Activated naive CD4-positive, alpha-beta T cell treated with anti-CD3 and anti-CD28 coated beads, Interleukin-2, amount 50 U/mL, for 72 hours (primary cell): ENCODE measurements at regions not wholly inside any gene's neighbourhood (a gene's known extent, or its start where the extent isn't known, plus 50 kb on each side); places are given as distances from the start of the nearest gene placed in this dataset.

Experiments
- ATAC-seq, 2 donors: fragments of 150-1000 bp; cut with Tn5 transposase; 2 replicates each; pipeline ENCODE4 v1.10.0; 2021; ENCODE audit warnings: mild to moderate bottlenecking in 2 of 2, moderate library complexity in 2 of 2
- DNase-seq, 2 donors: peaks; one replicate each; pipeline ENCODE4 v3.0.0; 2021 to 2022; ENCODE audit warnings: low spot score in 2 of 2
- H3K27ac Mint-ChIP-seq, 2 donors: one replicate each; pipeline ENCODE4 v1.8.0; 2022; ENCODE audit warnings: mild to moderate bottlenecking in 2 of 2, mixed read lengths in 2 of 2
- H3K36me3 Mint-ChIP-seq, 2 donors: one replicate each; pipeline ENCODE4 v1.8.0; 2022; ENCODE audit warnings: mixed read lengths in 2 of 2
- H3K9me3 Mint-ChIP-seq, 2 donors: one replicate each; pipeline ENCODE4 v1.8.0; 2022; ENCODE audit warnings: mixed read lengths in 2 of 2

DNA sequence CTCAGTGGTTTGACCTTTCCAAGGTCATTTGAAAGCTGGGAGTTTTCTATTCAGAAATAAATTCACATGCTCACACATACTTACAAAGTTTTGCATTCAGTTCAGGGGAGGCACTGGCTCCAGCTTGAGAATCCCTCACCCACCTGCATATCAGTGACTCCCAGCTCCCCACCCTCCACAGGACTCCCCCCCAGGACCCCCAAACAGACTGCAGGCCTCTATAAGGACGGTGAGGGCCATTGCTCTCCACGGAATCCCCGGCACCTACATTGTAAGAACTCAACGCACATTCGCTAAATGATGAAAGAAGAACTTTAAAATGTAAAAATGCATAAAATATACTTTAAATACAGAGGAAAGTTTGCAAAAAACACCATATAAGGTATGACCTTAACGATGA lies 97.2 kb upstream of the TEX51 start:
- DNase-seq (no peak), ATAC-seq (no peak)
- Mint-ChIP-seq H3K27ac (no peak overlapping the region), H3K36me3 (no peaks in the 10 kb centered on the region), H3K9me3 (no peaks in the 10 kb centered on the region)

DNA sequence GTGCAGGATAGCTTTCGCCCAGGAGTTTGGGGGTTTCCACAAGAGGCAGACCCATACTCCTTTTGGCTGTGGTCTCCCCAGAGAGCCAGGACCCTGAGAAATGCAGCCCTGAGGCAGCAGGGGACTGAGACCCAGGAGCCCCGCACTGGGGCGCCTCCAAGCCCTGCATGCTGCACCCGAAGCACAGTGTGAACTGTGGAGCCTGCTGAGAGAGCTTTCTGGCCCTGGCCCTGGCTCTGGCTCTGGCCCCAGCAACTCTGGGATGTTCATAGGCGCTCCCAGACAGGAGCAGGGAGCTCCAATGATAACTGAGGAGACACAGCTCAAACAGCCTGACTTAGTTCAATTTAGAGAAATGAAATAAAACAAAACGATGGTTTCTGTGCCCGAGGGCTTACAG lies 96.4 kb upstream of the TEX51 start:
- no peak for ATAC-seq
- no peak overlapping the region for H3K27ac Mint-ChIP-seq
- H3K36me3 Mint-ChIP-seq, result no peaks in the 10 kb centered on the region
- H3K9me3 Mint-ChIP-seq, result no peaks in the 10 kb centered on the region
- DNase-seq, result no peak

DNA sequence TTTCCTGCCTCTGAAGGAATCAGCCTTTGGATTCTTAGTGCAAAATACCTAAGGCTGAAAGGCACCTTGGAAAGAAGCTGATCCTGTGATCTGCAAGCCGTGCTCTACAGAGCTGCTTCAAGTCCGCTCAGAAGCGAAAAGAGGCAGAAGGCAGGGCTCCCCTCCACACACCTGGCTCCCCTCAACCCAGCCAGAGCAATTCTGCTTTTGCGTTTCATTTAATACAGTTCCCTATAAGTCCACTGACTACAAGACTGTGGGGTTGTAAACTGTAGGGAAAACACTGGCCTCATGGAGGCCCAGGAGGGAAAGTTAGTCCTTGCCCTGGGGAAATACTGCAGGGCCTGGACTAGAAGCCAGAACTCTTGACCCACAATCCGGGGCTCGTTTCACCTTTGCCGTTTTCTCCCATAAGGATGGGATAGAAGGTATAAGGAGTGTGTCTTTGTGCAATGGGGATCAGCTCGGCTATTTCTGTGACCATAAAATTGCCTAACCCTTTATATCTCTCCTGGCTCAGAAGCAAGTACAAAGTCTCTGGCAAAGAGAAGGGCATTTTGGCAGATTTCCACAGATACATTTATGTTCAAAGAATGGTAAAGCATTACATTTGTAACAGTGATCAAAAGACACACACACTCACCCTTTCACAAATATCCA lies 95.8 kb upstream of the TEX51 start:
- H3K9me3 Mint-ChIP-seq, result no peaks in the 10 kb centered on the region
- no peak overlapping the region for H3K27ac Mint-ChIP-seq
- H3K36me3 Mint-ChIP-seq, result no peaks in the 10 kb centered on the region
- ATAC-seq (no peak), DNase-seq (no peak)

DNA sequence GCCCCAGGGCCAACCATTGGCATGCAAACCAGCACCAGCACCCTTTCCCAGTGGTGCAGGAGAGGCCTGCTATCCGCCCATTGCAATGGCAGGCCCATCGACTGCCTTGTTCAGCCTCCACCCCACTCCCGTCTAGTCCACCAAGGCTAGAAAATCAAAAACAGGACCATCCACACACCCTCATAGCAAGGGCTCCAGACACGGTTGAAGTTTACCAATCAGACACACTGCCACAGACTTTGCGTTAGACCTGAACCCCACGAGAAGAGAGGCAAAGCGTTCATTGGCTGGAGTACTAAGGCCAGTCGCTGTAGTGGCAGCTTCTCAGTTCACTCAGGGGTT lies 95.3 kb upstream of the TEX51 start:
- no peaks in the 10 kb centered on the region for H3K9me3 Mint-ChIP-seq
- DNase-seq, result no peak
- no peaks in the 10 kb centered on the region for H3K36me3 Mint-ChIP-seq
- no peak for ATAC-seq
- H3K27ac Mint-ChIP-seq, result no peak overlapping the region

GRCh38 chr2:126804347-126804746 lies 94.3 kb upstream of the TEX51 start:
- no peak overlapping the region for H3K27ac Mint-ChIP-seq
- H3K9me3 Mint-ChIP-seq, result no peaks in the 10 kb centered on the region
- ATAC-seq, result no peak
- H3K36me3 Mint-ChIP-seq, result no peaks in the 10 kb centered on the region
- DNase-seq, result no peak

- DNase-seq, result no peak
- H3K9me3 Mint-ChIP-seq, result peaks cover 0 to under 1% of the 10 kb centered on the region in 2 donors
- ATAC-seq, result no peak
- H3K27ac Mint-ChIP-seq, result no peak overlapping the region
- H3K36me3 Mint-ChIP-seq, result no peaks in the 10 kb centered on the region
These were observed 89.8 kb upstream of the TEX51 start for GRCh38 chr2:126808929-126809328.

GRCh38 chr2:126809340-126809739 lies 89.3 kb upstream of the TEX51 start:
- Mint-ChIP-seq H3K36me3 (no peaks in the 10 kb centered on the region), H3K27ac (no peak overlapping the region), H3K9me3 (peaks cover 0 to 4% of the 10 kb centered on the region in 2 donors)
- no peak for ATAC-seq
- DNase-seq, result no peak

- Mint-ChIP-seq H3K9me3 (peaks cover 0 to 4% of the 10 kb centered on the region in 2 donors), H3K27ac (no peak overlapping the region), H3K36me3 (no peaks in the 10 kb centered on the region)
- DNase-seq, result no peak
- no peak for ATAC-seq
These were observed 88.7 kb upstream of the TEX51 start for GRCh38 chr2:126810001-126810400.

GRCh38 chr2:126811101-126811500 lies 87.6 kb upstream of the TEX51 start:
- Mint-ChIP-seq H3K9me3 (peaks cover 0 to 4% of the 10 kb centered on the region in 2 donors), H3K36me3 (no peaks in the 10 kb centered on the region), H3K27ac (no peak overlapping the region)
- DNase-seq (no peak), ATAC-seq (no peak)

DNA sequence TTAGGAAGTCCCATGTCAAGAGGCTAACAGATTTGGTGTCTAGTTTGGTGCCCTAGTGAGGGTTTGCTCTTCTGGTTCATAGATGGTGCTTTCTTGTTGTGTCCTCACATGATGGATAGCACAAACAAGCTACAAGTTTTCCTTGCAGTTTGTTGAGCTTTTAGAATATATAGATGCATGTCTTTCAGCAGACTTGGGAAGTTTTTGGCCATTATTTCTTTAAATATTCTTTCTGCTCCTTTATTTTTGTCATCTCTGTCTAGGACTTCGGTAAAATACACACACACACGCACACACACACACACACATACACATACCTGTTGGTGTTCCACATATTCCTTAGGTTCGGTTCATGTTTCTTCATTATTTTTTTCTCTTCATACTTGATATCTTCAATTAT lies 81.5 kb upstream of the TEX51 start:
- H3K36me3 Mint-ChIP-seq, result no peaks in the 10 kb centered on the region
- no peak for DNase-seq
- H3K9me3 Mint-ChIP-seq, result peaks cover 7 to 9% of the 10 kb centered on the region in 2 donors
- H3K27ac Mint-ChIP-seq, result no peak overlapping the region
- ATAC-seq, result no peak

GRCh38 chr2:126822115-126822514 lies 76.6 kb upstream of the TEX51 start:
- DNase-seq (no peak), ATAC-seq (no peak)
- Mint-ChIP-seq H3K36me3 (no peaks in the 10 kb centered on the region), H3K27ac (no peak overlapping the region), H3K9me3 (peaks cover 5 to 7% of the 10 kb centered on the region in 2 donors)

- DNase-seq (no peak), ATAC-seq (no peak)
- H3K9me3 Mint-ChIP-seq, result peaks cover 1 to 2% of the 10 kb centered on the region in 2 donors
These were observed 75.8 kb upstream of the TEX51 start for GRCh38 chr2:126822921-126823320.

DNA sequence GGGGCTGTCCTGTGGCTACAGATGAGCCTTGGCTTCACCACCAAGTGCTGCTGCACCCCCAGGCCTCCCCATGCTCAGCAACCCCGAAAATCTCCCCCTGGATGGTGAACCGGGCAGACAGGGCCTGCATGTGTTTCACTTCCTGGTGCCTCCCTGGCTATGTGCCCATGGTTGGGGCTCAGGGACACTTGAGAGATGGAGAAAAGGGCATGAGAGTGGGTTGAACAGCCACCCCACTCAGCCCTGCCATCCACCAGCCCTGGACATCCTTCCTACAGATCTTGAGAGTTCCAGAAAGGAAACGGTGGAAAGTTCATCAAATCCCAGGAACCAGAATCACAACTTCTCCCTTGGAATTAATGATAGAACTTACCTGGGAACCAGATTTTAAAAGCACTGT lies 74.7 kb upstream of the TEX51 start:
- no peaks in the 10 kb centered on the region for H3K9me3 Mint-ChIP-seq
- H3K36me3 Mint-ChIP-seq, result no peaks in the 10 kb centered on the region
- H3K27ac Mint-ChIP-seq, result no peak overlapping the region
- no peak for DNase-seq
- ATAC-seq, result no peak

More at GRCh38 chr2:126822921-126823320, 75.8 kb upstream of the TEX51 start:
- Mint-ChIP-seq H3K27ac (no peak overlapping the region), H3K36me3 (no peaks in the 10 kb centered on the region)

DNA sequence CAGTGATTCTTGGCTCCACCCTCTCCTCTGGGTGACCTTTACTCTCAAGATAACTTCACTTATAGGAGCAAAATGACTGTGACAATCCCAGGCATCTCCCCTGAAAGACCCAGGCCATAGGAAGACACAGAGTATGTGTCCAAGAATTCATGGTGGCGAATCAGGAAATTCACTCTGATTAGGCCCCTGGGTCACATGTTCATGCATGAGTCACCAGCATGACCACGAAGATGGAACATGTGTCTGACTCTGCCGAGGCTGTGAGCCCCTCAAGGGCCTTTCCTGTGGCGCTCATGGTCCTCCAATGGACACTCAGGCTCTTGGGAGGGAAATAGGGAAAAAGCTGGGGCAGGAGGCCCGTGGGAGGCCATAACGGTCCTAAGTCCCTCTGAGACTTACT lies 74.0 kb upstream of the TEX51 start:
- peak in 1 of 2 donors; percentile 24 for ATAC-seq
- Mint-ChIP-seq H3K9me3 (no peaks in the 10 kb centered on the region), H3K27ac (no peak overlapping the region), H3K36me3 (no peaks in the 10 kb centered on the region)
- DNase-seq, result no peak

GRCh38 chr2:126825316-126825715 lies 73.4 kb upstream of the TEX51 start:
- ATAC-seq, result no peak

DNA sequence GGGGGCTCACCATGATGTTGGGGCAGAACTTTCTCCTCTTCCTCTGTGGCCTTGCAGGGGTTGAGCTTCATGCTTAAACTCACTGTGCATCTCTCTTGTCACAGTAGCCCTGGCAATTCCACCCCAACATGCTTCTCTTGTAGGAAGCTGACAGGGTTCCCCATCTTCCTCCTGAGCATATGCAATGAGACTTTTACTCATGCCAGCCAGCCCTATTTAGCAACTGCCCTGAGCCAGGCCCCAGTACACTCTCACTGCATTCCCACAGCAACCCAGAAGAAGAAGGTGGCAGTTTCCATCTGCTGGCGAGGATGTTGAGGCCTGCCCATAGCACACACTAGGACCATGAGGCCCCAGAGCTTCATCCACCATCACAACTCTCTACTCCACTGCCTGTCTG lies 72.2 kb upstream of the TEX51 start:
- Mint-ChIP-seq H3K27ac (no peak overlapping the region), H3K9me3 (no peaks in the 10 kb centered on the region), H3K36me3 (no peaks in the 10 kb centered on the region)
- ATAC-seq (no peak), DNase-seq (no peak)

More at GRCh38 chr2:126825316-126825715, 73.4 kb upstream of the TEX51 start:
- no peak for DNase-seq
- Mint-ChIP-seq H3K27ac (no peak overlapping the region), H3K36me3 (no peaks in the 10 kb centered on the region), H3K9me3 (no peaks in the 10 kb centered on the region)

- no peak for ATAC-seq
- Mint-ChIP-seq H3K36me3 (no peaks in the 10 kb centered on the region), H3K9me3 (no peaks in the 10 kb centered on the region), H3K27ac (no peak overlapping the region)
- DNase-seq, result no peak
These were observed 71.3 kb upstream of the TEX51 start for GRCh38 chr2:126827371-126827770.

DNA sequence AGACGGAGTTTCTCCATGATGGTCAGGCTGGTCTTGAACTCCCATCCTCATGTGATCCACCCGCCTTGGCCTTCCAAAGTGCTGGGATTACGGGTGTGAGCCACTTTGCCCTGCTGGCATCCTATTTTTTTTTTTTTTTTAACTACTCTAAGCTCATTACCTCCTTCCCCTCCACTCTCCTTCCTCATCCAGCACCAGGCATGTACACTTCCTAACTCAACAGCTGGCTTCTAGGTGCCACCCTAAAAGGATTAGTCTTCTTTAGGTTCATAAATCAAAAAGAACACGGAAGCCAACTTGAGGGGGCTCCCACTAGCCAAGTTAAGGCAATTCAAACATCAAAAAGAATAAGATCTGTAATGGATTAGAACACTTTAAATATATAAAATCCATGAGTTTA lies 70.6 kb upstream of the TEX51 start:
- Mint-ChIP-seq H3K36me3 (no peaks in the 10 kb centered on the region), H3K27ac (no peak overlapping the region), H3K9me3 (no peaks in the 10 kb centered on the region)
- DNase-seq (no peak), ATAC-seq (no peak)

- DNase-seq (no peak), ATAC-seq (no peak)
- H3K27ac Mint-ChIP-seq, result no peak overlapping the region
- no peaks in the 10 kb centered on the region for H3K9me3 Mint-ChIP-seq
- H3K36me3 Mint-ChIP-seq, result no peaks in the 10 kb centered on the region
These were observed 70.2 kb upstream of the TEX51 start for GRCh38 chr2:126828491-126828890.
